ENCODE measurements at regions not wholly inside any gene's neighbourhood (a gene's known extent, or its start where the extent isn't known, plus 50 kb on each side); places are given as distances from the start of the nearest gene placed in this dataset.

DNA sequence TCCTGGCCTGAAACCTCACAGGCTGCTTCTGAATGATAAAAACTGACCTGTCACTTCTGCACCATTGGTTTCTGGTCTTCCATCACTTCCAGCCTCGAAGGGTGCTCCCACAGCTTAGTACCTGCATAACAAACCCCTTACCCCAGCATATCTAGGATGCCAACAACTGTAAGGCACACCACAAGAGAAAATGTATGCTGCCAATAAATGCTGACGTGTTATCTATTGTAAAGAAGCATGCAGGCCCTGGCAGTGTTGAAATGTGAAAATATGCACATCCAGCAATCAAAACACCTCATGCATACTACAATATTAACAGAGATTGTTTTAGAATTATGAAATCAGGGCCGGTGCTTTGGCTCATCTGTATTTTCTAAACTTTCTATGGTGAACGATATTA lies 242.0 kb upstream of the NSMCE3 start:
- TF ChIP-seq POLR2A (IDR thresholded peaks at IDR 0.05; ENCODE audit: low read length) = no peak
- TF ChIP-seq EP300 (IDR thresholded peaks at IDR 0.05) = no peak
- TF ChIP-seq, protein P1, sequence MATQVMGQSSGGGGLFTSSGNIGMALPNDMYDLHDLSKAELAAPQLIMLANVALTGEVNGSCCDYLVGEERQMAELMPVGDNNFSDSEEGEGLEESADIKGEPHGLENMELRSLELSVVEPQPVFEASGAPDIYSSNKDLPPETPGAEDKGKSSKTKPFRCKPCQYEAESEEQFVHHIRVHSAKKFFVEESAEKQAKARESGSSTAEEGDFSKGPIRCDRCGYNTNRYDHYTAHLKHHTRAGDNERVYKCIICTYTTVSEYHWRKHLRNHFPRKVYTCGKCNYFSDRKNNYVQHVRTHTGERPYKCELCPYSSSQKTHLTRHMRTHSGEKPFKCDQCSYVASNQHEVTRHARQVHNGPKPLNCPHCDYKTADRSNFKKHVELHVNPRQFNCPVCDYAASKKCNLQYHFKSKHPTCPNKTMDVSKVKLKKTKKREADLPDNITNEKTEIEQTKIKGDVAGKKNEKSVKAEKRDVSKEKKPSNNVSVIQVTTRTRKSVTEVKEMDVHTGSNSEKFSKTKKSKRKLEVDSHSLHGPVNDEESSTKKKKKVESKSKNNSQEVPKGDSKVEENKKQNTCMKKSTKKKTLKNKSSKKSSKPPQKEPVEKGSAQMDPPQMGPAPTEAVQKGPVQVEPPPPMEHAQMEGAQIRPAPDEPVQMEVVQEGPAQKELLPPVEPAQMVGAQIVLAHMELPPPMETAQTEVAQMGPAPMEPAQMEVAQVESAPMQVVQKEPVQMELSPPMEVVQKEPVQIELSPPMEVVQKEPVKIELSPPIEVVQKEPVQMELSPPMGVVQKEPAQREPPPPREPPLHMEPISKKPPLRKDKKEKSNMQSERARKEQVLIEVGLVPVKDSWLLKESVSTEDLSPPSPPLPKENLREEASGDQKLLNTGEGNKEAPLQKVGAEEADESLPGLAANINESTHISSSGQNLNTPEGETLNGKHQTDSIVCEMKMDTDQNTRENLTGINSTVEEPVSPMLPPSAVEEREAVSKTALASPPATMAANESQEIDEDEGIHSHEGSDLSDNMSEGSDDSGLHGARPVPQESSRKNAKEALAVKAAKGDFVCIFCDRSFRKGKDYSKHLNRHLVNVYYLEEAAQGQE (IDR thresholded peaks at IDR 0.05) = no peak
